M059J (cell line): ENCODE measurements at regions not wholly inside any gene's neighbourhood (a gene's known extent, or its start where the extent isn't known, plus 50 kb on each side); places are given as distances from the start of the nearest gene placed in this dataset.
"Not testable (repeated sequence)": the region's sequence is repeated elsewhere in the genome, so short reads cannot be mapped to it uniquely, and the experiment has no call there.

Experiments used
- DNase-seq: peaks from one replicate; pipeline ENCODE4 v3.0.0-alpha.2; 2012; ENCODE audit warnings: low read depth

- DNase-seq, result no peak
These were observed 478.0 kb downstream of the PID1 start for GRCh38 chr2:228793116-228793515.

- no peak for DNase-seq
These were observed 484.2 kb downstream of the PID1 start for GRCh38 chr2:228786901-228787300.

GRCh38 chr2:228782281-228782680, 488.8 kb downstream of the PID1 start:
- DNase-seq, result no peak

GRCh38 chr2:228777855-228778355, 493.2 kb downstream of the PID1 start:
- DNase-seq, result peak; percentile 35

- DNase-seq, result no peak
These were observed 496.5 kb downstream of the PID1 start for GRCh38 chr2:228774548-228774947.

GRCh38 chr2:228771774-228772173, 499.3 kb downstream of the PID1 start:
- no peak for DNase-seq

- DNase-seq, result no peak
These were observed 499.8 kb downstream of the PID1 start for GRCh38 chr2:228771315-228771714.

GRCh38 chr2:228768818-228769217, 502.3 kb downstream of the PID1 start:
- peak; percentile 77 for DNase-seq

- not testable (repeated sequence) for DNase-seq
These were observed 502.9 kb downstream of the PID1 start for GRCh38 chr2:228768141-228768540.

- peak; percentile 59 for DNase-seq
These were observed 503.9 kb downstream of the PID1 start for GRCh38 chr2:228767196-228767595.

GRCh38 chr2:228763379-228763981, 507.6 kb downstream of the PID1 start:
- DNase-seq, result no peak

- DNase-seq, result no peak
These were observed 508.5 kb downstream of the PID1 start for GRCh38 chr2:228762565-228762964.

GRCh38 chr2:228755661-228756060, 515.4 kb downstream of the PID1 start:
- not testable (repeated sequence) for DNase-seq

GRCh38 chr2:228747483-228747882, 523.6 kb downstream of the PID1 start:
- DNase-seq, result peak; percentile 26

GRCh38 chr2:228738671-228739380, 532.3 kb downstream of the PID1 start:
- no peak for DNase-seq

- no peak for DNase-seq
These were observed 535.4 kb downstream of the PID1 start for GRCh38 chr2:228735697-228736096.

GRCh38 chr2:228731517-228731916, 539.6 kb downstream of the PID1 start:
- DNase-seq, result peak; percentile 93

- DNase-seq, result peak; percentile 58
These were observed 542.1 kb downstream of the PID1 start for GRCh38 chr2:228728961-228729360.

GRCh38 chr2:228725031-228725430, 543.5 kb upstream of the SPHKAP start:
- DNase-seq, result no peak

GRCh38 chr2:228723599-228723998, 542.1 kb upstream of the SPHKAP start:
- no peak for DNase-seq

- no peak for DNase-seq
These were observed 540.8 kb upstream of the SPHKAP start for GRCh38 chr2:228722311-228722710.

GRCh38 chr2:228720895-228721294, 539.4 kb upstream of the SPHKAP start:
- DNase-seq, result no peak

GRCh38 chr2:228709788-228710371, 528.4 kb upstream of the SPHKAP start:
- peak; percentile 56 for DNase-seq
